ENCODE measurements at regions not wholly inside any gene's neighbourhood (a gene's known extent, or its start where the extent isn't known, plus 50 kb on each side); places are given as distances from the start of the nearest gene placed in this dataset.

- H4K8ac ChIP-seq (ENCODE audit: low read length): no peak overlapping the region
- no peak overlapping the region for H2BK15ac ChIP-seq (ENCODE audit: low read depth, poor library complexity, severe bottlenecking)
- no peak overlapping the region for H3K4me2 ChIP-seq (ENCODE audit: low read length, poor library complexity, severe bottlenecking)
- DNase-seq: no peak
- H2AFZ ChIP-seq (ENCODE audit: low read depth, low read length): no peak overlapping the region
- H3K9ac ChIP-seq (ENCODE audit: low read length): no peak overlapping the region
- H4K91ac ChIP-seq (ENCODE audit: low read length): no peak overlapping the region
- H3K18ac ChIP-seq (ENCODE audit: low read depth in 1 of 2, low read length in 2 of 2): no peak overlapping the region
- H3K4me3 ChIP-seq (ENCODE audit: insufficient read depth in 1 of 2, low read depth in 1 of 2, low read length in 2 of 2): no peak overlapping the region
- H3K27ac ChIP-seq (ENCODE audit: low read length, poor library complexity, severe bottlenecking): no peak overlapping the region
- no peaks in the 10 kb centered on the region for H3K9me3 ChIP-seq (ENCODE audit: control insufficient read depth, low read length)
- no peaks in the 10 kb centered on the region for H3K36me3 ChIP-seq (ENCODE audit: control insufficient read depth in 1 of 2, insufficient read depth in 2 of 2, low read depth in 1 of 2, low read length in 2 of 2)
- no peaks in the 10 kb centered on the region for H3K79me1 ChIP-seq (replicated peaks; ENCODE audit: low read length, poor library complexity, severe bottlenecking)
- H2BK5ac ChIP-seq (ENCODE audit: low read depth, low read length, poor library complexity, severe bottlenecking): no peak overlapping the region
- H3K4me1 ChIP-seq (ENCODE audit: control insufficient read depth, insufficient read depth, low read depth, low read length): no peaks in the 10 kb centered on the region
- H3K14ac ChIP-seq (ENCODE audit: low read length in 2 of 2): no peak overlapping the region
- no peak overlapping the region for H2AK5ac ChIP-seq (ENCODE audit: low read length, severe bottlenecking)
- no peak overlapping the region for H3K4ac ChIP-seq (ENCODE audit: low read depth in 1 of 2, low read length in 2 of 2)
- H3K27me3 ChIP-seq (ENCODE audit: control insufficient read depth in 1 of 2, insufficient read depth in 1 of 2, low read length in 2 of 2): no peaks in the 10 kb centered on the region
- no peak overlapping the region for H2BK12ac ChIP-seq (ENCODE audit: low read length in 2 of 2)
- WGBS: 64% methylated on average over 5 of the region's 5 CpGs
- no peak overlapping the region for H2BK120ac ChIP-seq (ENCODE audit: low read depth, low read length)
- H3K23ac ChIP-seq (ENCODE audit: low read length in 2 of 2): no peak overlapping the region
Observed at GRCh38 chr2:153394686-153395085, 83.9 kb downstream of the RPRM start.

GRCh38 chr2:153394247-153394646 lies 84.3 kb downstream of the RPRM start:
- no peak overlapping the region for H3K27ac ChIP-seq (ENCODE audit: low read length, poor library complexity, severe bottlenecking)
- H2BK5ac ChIP-seq (ENCODE audit: low read depth, low read length, poor library complexity, severe bottlenecking): no peak overlapping the region
- no peaks in the 10 kb centered on the region for H3K4me1 ChIP-seq (ENCODE audit: control insufficient read depth, insufficient read depth, low read depth, low read length)
- no peak overlapping the region for H2BK15ac ChIP-seq (ENCODE audit: low read depth, poor library complexity, severe bottlenecking)
- no peak overlapping the region for H3K14ac ChIP-seq (ENCODE audit: low read length in 2 of 2)
- no peak overlapping the region for H3K18ac ChIP-seq (ENCODE audit: low read depth in 1 of 2, low read length in 2 of 2)
- H2BK120ac ChIP-seq (ENCODE audit: low read depth, low read length): no peak overlapping the region
- no peak overlapping the region for H2AFZ ChIP-seq (ENCODE audit: low read depth, low read length)
- no peaks in the 10 kb centered on the region for H3K36me3 ChIP-seq (ENCODE audit: control insufficient read depth in 1 of 2, insufficient read depth in 2 of 2, low read depth in 1 of 2, low read length in 2 of 2)
- H3K23ac ChIP-seq (ENCODE audit: low read length in 2 of 2): no peak overlapping the region
- no peaks in the 10 kb centered on the region for H3K79me1 ChIP-seq (replicated peaks; ENCODE audit: low read length, poor library complexity, severe bottlenecking)
- H3K9me3 ChIP-seq (ENCODE audit: control insufficient read depth, low read length): no peaks in the 10 kb centered on the region
- H4K8ac ChIP-seq (ENCODE audit: low read length): no peak overlapping the region
- no peak overlapping the region for H3K4ac ChIP-seq (ENCODE audit: low read depth in 1 of 2, low read length in 2 of 2)
- no peaks in the 10 kb centered on the region for H3K27me3 ChIP-seq (ENCODE audit: control insufficient read depth in 1 of 2, insufficient read depth in 1 of 2, low read length in 2 of 2)
- H3K9ac ChIP-seq (ENCODE audit: low read length): no peak overlapping the region
- no peak overlapping the region for H2BK12ac ChIP-seq (ENCODE audit: low read length in 2 of 2)
- H3K4me2 ChIP-seq (ENCODE audit: low read length, poor library complexity, severe bottlenecking): no peak overlapping the region
- H2AK5ac ChIP-seq (ENCODE audit: low read length, severe bottlenecking): no peak overlapping the region
- DNase-seq: no peak
- H3K4me3 ChIP-seq (ENCODE audit: insufficient read depth in 1 of 2, low read depth in 1 of 2, low read length in 2 of 2): no peak overlapping the region
- no peak overlapping the region for H4K91ac ChIP-seq (ENCODE audit: low read length)

DNA sequence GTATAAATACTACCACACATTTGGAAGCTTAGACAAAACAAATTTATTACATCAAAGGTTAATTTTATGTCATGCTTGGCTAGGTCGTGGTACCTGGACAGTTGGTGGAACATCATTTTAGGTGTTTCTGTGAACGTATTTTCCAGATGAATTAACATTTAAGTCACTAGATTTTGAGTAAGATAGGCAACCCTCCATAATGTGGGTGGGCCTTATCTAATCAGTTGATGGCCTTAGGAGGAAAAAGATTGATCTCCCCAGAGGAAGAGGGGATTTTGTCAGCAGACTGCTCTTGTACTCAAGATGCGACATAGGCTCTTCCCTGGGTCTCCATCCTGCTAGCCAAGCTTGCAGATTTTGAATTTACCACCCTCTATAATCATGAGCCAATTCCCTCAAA lies 85.0 kb downstream of the RPRM start:
- H2BK5ac ChIP-seq (ENCODE audit: low read depth, low read length, poor library complexity, severe bottlenecking): no peak overlapping the region
- H2AK5ac ChIP-seq (ENCODE audit: low read length, severe bottlenecking): no peak overlapping the region
- no peaks in the 10 kb centered on the region for H3K79me1 ChIP-seq (replicated peaks; ENCODE audit: low read length, poor library complexity, severe bottlenecking)
- DNase-seq: no peak
- H3K9ac ChIP-seq (ENCODE audit: low read length): no peak overlapping the region
- no peaks in the 10 kb centered on the region for H3K9me3 ChIP-seq (ENCODE audit: control insufficient read depth, low read length)
- H3K4me1 ChIP-seq (ENCODE audit: control insufficient read depth, insufficient read depth, low read depth, low read length): no peaks in the 10 kb centered on the region
- no peak overlapping the region for H2AFZ ChIP-seq (ENCODE audit: low read depth, low read length)
- no peak overlapping the region for H3K4me2 ChIP-seq (ENCODE audit: low read length, poor library complexity, severe bottlenecking)
- H3K27ac ChIP-seq (ENCODE audit: low read length, poor library complexity, severe bottlenecking): no peak overlapping the region
- no peak overlapping the region for H3K4me3 ChIP-seq (ENCODE audit: insufficient read depth in 1 of 2, low read depth in 1 of 2, low read length in 2 of 2)
- no peak overlapping the region for H3K4ac ChIP-seq (ENCODE audit: low read depth in 1 of 2, low read length in 2 of 2)
- no peaks in the 10 kb centered on the region for H3K36me3 ChIP-seq (ENCODE audit: control insufficient read depth in 1 of 2, insufficient read depth in 2 of 2, low read depth in 1 of 2, low read length in 2 of 2)
- no peak overlapping the region for H3K14ac ChIP-seq (ENCODE audit: low read length in 2 of 2)
- 52% methylated on average over 3 of the region's 3 CpGs for WGBS
- no peak overlapping the region for H4K8ac ChIP-seq (ENCODE audit: low read length)
- H2BK12ac ChIP-seq (ENCODE audit: low read length in 2 of 2): no peak overlapping the region
- H3K18ac ChIP-seq (ENCODE audit: low read depth in 1 of 2, low read length in 2 of 2): no peak overlapping the region
- no peak overlapping the region for H2BK15ac ChIP-seq (ENCODE audit: low read depth, poor library complexity, severe bottlenecking)
- H4K91ac ChIP-seq (ENCODE audit: low read length): no peak overlapping the region
- no peaks in the 10 kb centered on the region for H3K27me3 ChIP-seq (ENCODE audit: control insufficient read depth in 1 of 2, insufficient read depth in 1 of 2, low read length in 2 of 2)
- H2BK120ac ChIP-seq (ENCODE audit: low read depth, low read length): no peak overlapping the region
- no peak overlapping the region for H3K23ac ChIP-seq (ENCODE audit: low read length in 2 of 2)

GRCh38 chr2:153391131-153391530 lies 87.4 kb downstream of the RPRM start:
- H3K9me3 ChIP-seq (ENCODE audit: control insufficient read depth, low read length): no peaks in the 10 kb centered on the region

More at GRCh38 chr2:153391131-153391530, 87.4 kb downstream of the RPRM start:
- no peak for DNase-seq
- Histone ChIP-seq H3K18ac (ENCODE audit: low read depth in 1 of 2, low read length in 2 of 2) (no peak overlapping the region), H3K4me1 (ENCODE audit: control insufficient read depth, insufficient read depth, low read depth, low read length) (no peaks in the 10 kb centered on the region), H3K27me3 (ENCODE audit: control insufficient read depth in 1 of 2, insufficient read depth in 1 of 2, low read length in 2 of 2) (no peaks in the 10 kb centered on the region), H3K4me3 (ENCODE audit: insufficient read depth in 1 of 2, low read depth in 1 of 2, low read length in 2 of 2) (no peak overlapping the region), H2BK12ac (ENCODE audit: low read length in 2 of 2) (no peak overlapping the region), H2AK5ac (ENCODE audit: low read length, severe bottlenecking) (no peak overlapping the region), H2BK120ac (ENCODE audit: low read depth, low read length) (no peak overlapping the region), H3K79me1 (replicated peaks; ENCODE audit: low read length, poor library complexity, severe bottlenecking) (no peaks in the 10 kb centered on the region), H4K91ac (ENCODE audit: low read length) (no peak overlapping the region), H3K4me2 (ENCODE audit: low read length, poor library complexity, severe bottlenecking) (no peak overlapping the region), H3K27ac (ENCODE audit: low read length, poor library complexity, severe bottlenecking) (no peak overlapping the region), H4K8ac (ENCODE audit: low read length) (no peak overlapping the region), H3K14ac (ENCODE audit: low read length in 2 of 2) (no peak overlapping the region), H3K4ac (ENCODE audit: low read depth in 1 of 2, low read length in 2 of 2) (no peak overlapping the region), H2BK5ac (ENCODE audit: low read depth, low read length, poor library complexity, severe bottlenecking) (no peak overlapping the region), H3K23ac (ENCODE audit: low read length in 2 of 2) (no peak overlapping the region), H3K9ac (ENCODE audit: low read length) (no peak overlapping the region), H2BK15ac (ENCODE audit: low read depth, poor library complexity, severe bottlenecking) (no peak overlapping the region), H3K36me3 (ENCODE audit: control insufficient read depth in 1 of 2, insufficient read depth in 2 of 2, low read depth in 1 of 2, low read length in 2 of 2) (no peaks in the 10 kb centered on the region), H2AFZ (ENCODE audit: low read depth, low read length) (no peak overlapping the region)
- WGBS: 73% methylated on average over 4 of the region's 5 CpGs

Data from mesenchymal stem cell (in vitro differentiated cells and primary cell).